ENCODE measurements at regions not wholly inside any gene's neighbourhood (a gene's known extent, or its start where the extent isn't known, plus 50 kb on each side); places are given as distances from the start of the nearest gene placed in this dataset.

GRCh38 chr5:135244620-135245021 is 154.4 kb downstream of the MACROH2A1 start (continued):
- TF ChIP-seq SMAD1 (IDR thresholded peaks at IDR 0.05; ENCODE audit: low read depth, partially characterized antibody) = no peak

DNA sequence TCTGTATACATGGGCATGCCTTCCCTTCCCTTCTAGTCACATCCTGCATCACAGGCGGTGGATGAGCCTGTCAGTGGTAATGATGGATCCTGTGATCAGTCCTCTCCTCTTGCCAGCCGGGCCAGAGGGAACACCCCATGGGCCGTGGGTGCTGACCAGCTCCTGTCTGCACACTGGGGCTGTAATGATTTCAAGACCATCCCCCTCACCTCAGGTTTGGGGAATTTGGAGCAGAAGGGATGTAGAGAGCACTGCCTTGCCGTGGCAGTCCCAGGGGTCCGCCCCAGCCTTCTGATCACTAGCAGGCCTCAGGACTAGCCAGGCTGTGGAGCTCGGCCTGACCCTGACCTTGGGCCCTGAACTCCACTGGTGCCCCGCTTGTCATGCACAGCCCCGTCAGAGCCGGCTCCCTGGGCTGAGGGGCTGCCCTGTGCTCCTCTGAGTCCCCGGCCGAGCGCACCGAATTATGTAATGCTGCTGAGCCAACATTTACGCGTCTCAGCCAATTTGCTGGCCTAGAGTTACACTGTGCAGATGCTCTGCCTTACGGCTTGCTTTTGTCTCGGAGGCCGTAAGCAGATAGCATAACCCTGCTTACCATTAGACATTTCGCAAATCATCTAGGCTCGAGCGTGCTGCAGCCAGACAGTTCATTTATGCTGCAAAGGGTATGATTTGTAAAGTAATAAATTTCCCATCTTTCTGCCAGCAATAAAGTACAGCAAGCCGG is 155.3 kb downstream of the MACROH2A1 start:
- no peak overlapping the region for H3K4me3 ChIP-seq
- no peaks in the 10 kb centered on the region for H3K9me3 ChIP-seq (replicated peaks; ENCODE audit: control insufficient read depth, insufficient read depth, low read length)
- FAIRE-seq (no peak), ATAC-seq (no peak), DNase-seq (ENCODE audit: low read depth, low spot score) (no peak)
- no peaks in the 10 kb centered on the region for H3K79me2 ChIP-seq (ENCODE audit: control insufficient read depth, insufficient read depth, low read length)
- CTCF ChIA-PET = no interaction called here
- intact Hi-C loops (cut with micrococcal nuclease; ENCODE audit: unreplicated experiment) = no loop called here
- TF ChIP-seq FOXK2 (IDR thresholded peaks at IDR 0.05) (no peak), CBFB (IDR thresholded peaks at IDR 0.05; ENCODE audit: low read depth) (no peak)
- H3K27ac ChIP-seq (ENCODE audit: control insufficient read depth, insufficient read depth) = no peak overlapping the region
- no peaks in the 10 kb centered on the region for H3K4me1 ChIP-seq (ENCODE audit: control insufficient read depth, insufficient read depth, low read length)
- no peaks in the 10 kb centered on the region; a peak in 3 of 4 replicates for H3K27me3 ChIP-seq (replicated peaks in 1 of 2; ENCODE audit: control insufficient read depth in 2 of 2, insufficient read depth in 2 of 2, low read length in 1 of 2)
- no TSS peak for BruUV-seq (replicated peaks)
- POLR2A ChIA-PET = no interaction called here
- in situ Hi-C loops (cut with MboI) = no loop called here
- no peaks in the 10 kb centered on the region for H4K20me1 ChIP-seq (ENCODE audit: control insufficient read depth, insufficient read depth)
- no peak overlapping the region for H2AFZ ChIP-seq (ENCODE audit: control insufficient read depth, low read depth, low read length)
- 48% methylated on average over 20 of the region's 22 CpGs for WGBS (ENCODE audit: insufficient coverage, insufficient replicate concordance, low lambda C conversion rate, missing lambda C conversion rate)
- SMC1A ChIA-PET (ENCODE audit: uncharacterized antibody, unreplicated experiment) = no interaction called here
- RAD21 ChIA-PET (ENCODE audit: unreplicated experiment) = no interaction called here
- no peak overlapping the region for H3K4me2 ChIP-seq (ENCODE audit: control insufficient read depth, insufficient read depth)
- H3K36me3 ChIP-seq (ENCODE audit: control insufficient read depth in 2 of 2, insufficient read depth in 2 of 2, low read length in 1 of 2) = no peaks in the 10 kb centered on the region
- H3K9ac ChIP-seq (ENCODE audit: control insufficient read depth, insufficient read depth, low read length) = no peak overlapping the region

- Histone ChIP-seq H3K27ac (ENCODE audit: control insufficient read depth, insufficient read depth) (no peak overlapping the region), H3K4me2 (ENCODE audit: control insufficient read depth, insufficient read depth) (no peak overlapping the region), H3K4me3 (no peak overlapping the region), H3K27me3 (replicated peaks in 1 of 2; ENCODE audit: control insufficient read depth in 2 of 2, insufficient read depth in 2 of 2, low read length in 1 of 2) (no peaks in the 10 kb centered on the region; a peak in 3 of 4 replicates), H4K20me1 (ENCODE audit: control insufficient read depth, insufficient read depth) (no peaks in the 10 kb centered on the region), H3K9me3 (replicated peaks; ENCODE audit: control insufficient read depth, insufficient read depth, low read length) (no peaks in the 10 kb centered on the region), H2AFZ (ENCODE audit: control insufficient read depth, low read depth, low read length) (no peak overlapping the region), H3K79me2 (ENCODE audit: control insufficient read depth, insufficient read depth, low read length) (no peaks in the 10 kb centered on the region), H3K4me1 (ENCODE audit: control insufficient read depth, insufficient read depth, low read length) (no peaks in the 10 kb centered on the region), H3K9ac (ENCODE audit: control insufficient read depth, insufficient read depth, low read length) (no peak overlapping the region), H3K36me3 (ENCODE audit: control insufficient read depth in 2 of 2, insufficient read depth in 2 of 2, low read length in 1 of 2) (no peaks in the 10 kb centered on the region)
- in situ Hi-C loops (cut with MboI) (no loop called here), intact Hi-C loops (cut with micrococcal nuclease; ENCODE audit: unreplicated experiment) (no loop called here)
- ChIA-PET RAD21 (ENCODE audit: unreplicated experiment) (no interaction called here), SMC1A (ENCODE audit: uncharacterized antibody, unreplicated experiment) (no interaction called here), POLR2A (no interaction called here), CTCF (no interaction called here)
- no TSS peak for BruUV-seq (replicated peaks)
- ATAC-seq (no peak), DNase-seq (ENCODE audit: low read depth, low spot score) (no peak), FAIRE-seq (no peak)
- 36% methylated on average over 8 of the region's 8 CpGs for WGBS (ENCODE audit: insufficient coverage, insufficient replicate concordance, low lambda C conversion rate, missing lambda C conversion rate)
- no peak for TF ChIP-seq MYB (IDR thresholded peaks at IDR 0.05; ENCODE audit: borderline replicate concordance, low read depth, low read length)
- no peak for TF ChIP-seq ZNF622 (IDR thresholded peaks at IDR 0.05)
- no peak for TF ChIP-seq ZZZ3 (IDR thresholded peaks at IDR 0.05; ENCODE audit: control insufficient read depth, insufficient read length, low read depth)
- TF ChIP-seq IRF4 (IDR thresholded peaks at IDR 0.05; ENCODE audit: low read depth, low read length) = no peak
- no peak for TF ChIP-seq SRF (IDR thresholded peaks at IDR 0.05; ENCODE audit: low read depth in 2 of 2, low read length in 2 of 2)
- no peak for TF ChIP-seq POU2F2 (IDR thresholded peaks at IDR 0.05; ENCODE audit: borderline replicate concordance, low read depth, low read length)
- TF ChIP-seq YBX1 (IDR thresholded peaks at IDR 0.05) = no peak
- TF ChIP-seq ATF7 (IDR thresholded peaks at IDR 0.05; ENCODE audit: low read depth) = no peak
- no peak for TF ChIP-seq GATAD2B (conservative IDR thresholded peaks at IDR 0.05; ENCODE audit: low read depth)
- TF ChIP-seq MEF2B (IDR thresholded peaks at IDR 0.05; ENCODE audit: partially characterized antibody, poor library complexity, severe bottlenecking) = no peak
These were observed 156.0 kb downstream of the MACROH2A1 start for GRCh38 chr5:135242866-135243555.
